ENCODE measurements at regions not wholly inside any gene's neighbourhood (a gene's known extent, or its start where the extent isn't known, plus 50 kb on each side); places are given as distances from the start of the nearest gene placed in this dataset.
"Not testable (repeated sequence)": the region's sequence is repeated elsewhere in the genome, so short reads cannot be mapped to it uniquely, and the experiment has no call there.

GRCh38 chr12:59317598-59317997, 278.2 kb upstream of the SLC16A7 start:
- Mint-ChIP-seq H3K27ac (no peak overlapping the region), H3K36me3 (ENCODE audit: low read depth) (no peaks in the 10 kb centered on the region), H3K9me3 (no peaks in the 10 kb centered on the region), H3K4me3 (no peak overlapping the region), H3K27me3 (no peaks in the 10 kb centered on the region), H3K4me1 (ENCODE audit: low read depth) (no peaks in the 10 kb centered on the region)
- ATAC-seq (ENCODE audit: poor library complexity): no peak
- H3K36me3 ChIP-seq (ENCODE audit: insufficient read depth, low read length): no peaks in the 10 kb centered on the region
- H3K27ac ChIP-seq (ENCODE audit: low read depth in 1 of 2, low read length in 2 of 2): no peak overlapping the region
- TF ChIP-seq, protein P1, sequence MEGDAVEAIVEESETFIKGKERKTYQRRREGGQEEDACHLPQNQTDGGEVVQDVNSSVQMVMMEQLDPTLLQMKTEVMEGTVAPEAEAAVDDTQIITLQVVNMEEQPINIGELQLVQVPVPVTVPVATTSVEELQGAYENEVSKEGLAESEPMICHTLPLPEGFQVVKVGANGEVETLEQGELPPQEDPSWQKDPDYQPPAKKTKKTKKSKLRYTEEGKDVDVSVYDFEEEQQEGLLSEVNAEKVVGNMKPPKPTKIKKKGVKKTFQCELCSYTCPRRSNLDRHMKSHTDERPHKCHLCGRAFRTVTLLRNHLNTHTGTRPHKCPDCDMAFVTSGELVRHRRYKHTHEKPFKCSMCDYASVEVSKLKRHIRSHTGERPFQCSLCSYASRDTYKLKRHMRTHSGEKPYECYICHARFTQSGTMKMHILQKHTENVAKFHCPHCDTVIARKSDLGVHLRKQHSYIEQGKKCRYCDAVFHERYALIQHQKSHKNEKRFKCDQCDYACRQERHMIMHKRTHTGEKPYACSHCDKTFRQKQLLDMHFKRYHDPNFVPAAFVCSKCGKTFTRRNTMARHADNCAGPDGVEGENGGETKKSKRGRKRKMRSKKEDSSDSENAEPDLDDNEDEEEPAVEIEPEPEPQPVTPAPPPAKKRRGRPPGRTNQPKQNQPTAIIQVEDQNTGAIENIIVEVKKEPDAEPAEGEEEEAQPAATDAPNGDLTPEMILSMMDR (IDR thresholded peaks at IDR 0.05): no peak
- H3K4me1 ChIP-seq (ENCODE audit: insufficient read depth, low read length): no peaks in the 10 kb centered on the region
- H3K27me3 ChIP-seq (ENCODE audit: control insufficient read depth in 1 of 2, insufficient read depth in 2 of 2, low read length in 2 of 2): no peaks in the 10 kb centered on the region
- no peak for DNase-seq
- ChIA-PET POLR2A (no interaction called here), CTCF (no interaction called here)
- intact Hi-C loops (cut with DNase I, micrococcal nuclease): no loop called here
- no peak overlapping the region for H3K4me3 ChIP-seq (ENCODE audit: low read length)
- peaks cover 0 to 7% of the 10 kb centered on the region in 2 experiments for H3K9me3 ChIP-seq (ENCODE audit: control insufficient read depth in 1 of 2, insufficient read depth in 1 of 2, low read length in 2 of 2)

DNA sequence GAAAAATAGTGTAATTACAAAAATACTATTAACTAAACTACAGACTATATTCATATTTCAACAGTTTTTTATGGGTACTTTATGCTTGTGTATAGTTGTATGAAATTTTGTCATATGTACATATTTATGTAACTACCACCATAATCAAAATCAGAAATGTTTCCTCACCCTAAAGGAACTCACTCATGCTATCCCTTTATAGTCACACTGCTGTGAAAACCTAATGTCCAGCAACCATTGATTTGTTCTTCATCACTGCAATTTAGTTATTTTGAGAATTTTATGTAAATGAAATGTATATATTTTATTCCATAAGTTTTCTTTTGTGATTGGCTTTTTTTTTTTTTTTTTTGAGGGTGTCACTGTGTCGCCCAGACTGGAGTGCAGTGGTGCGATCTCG, 278.9 kb upstream of the SLC16A7 start:
- no peak overlapping the region for H3K4me3 ChIP-seq (ENCODE audit: low read length)
- DNase-seq (no peak), ATAC-seq (ENCODE audit: poor library complexity) (no peak)
- no peak overlapping the region for H3K27ac Mint-ChIP-seq
- H3K4me1 ChIP-seq (ENCODE audit: insufficient read depth, low read length): no peaks in the 10 kb centered on the region
- peaks cover under 1% of the 10 kb centered on the region for H3K9me3 Mint-ChIP-seq
- no peak overlapping the region for H3K4me3 Mint-ChIP-seq
- intact Hi-C loops (cut with DNase I, micrococcal nuclease): no loop called here
- H3K36me3 ChIP-seq (ENCODE audit: insufficient read depth, low read length): no peaks in the 10 kb centered on the region
- peaks cover 0 to 7% of the 10 kb centered on the region in 2 experiments for H3K9me3 ChIP-seq (ENCODE audit: control insufficient read depth in 1 of 2, insufficient read depth in 1 of 2, low read length in 2 of 2)
- ChIA-PET POLR2A (no interaction called here), CTCF (no interaction called here)
- no peak overlapping the region for H3K27ac ChIP-seq (ENCODE audit: low read depth in 1 of 2, low read length in 2 of 2)
- no peaks in the 10 kb centered on the region for H3K27me3 ChIP-seq (ENCODE audit: control insufficient read depth in 1 of 2, insufficient read depth in 2 of 2, low read length in 2 of 2)
- H3K36me3 Mint-ChIP-seq (ENCODE audit: low read depth): no peaks in the 10 kb centered on the region
- TF ChIP-seq, protein P1 (IDR thresholded peaks at IDR 0.05): no peak
- no peaks in the 10 kb centered on the region for H3K4me1 Mint-ChIP-seq (ENCODE audit: low read depth)
- H3K27me3 Mint-ChIP-seq: no peaks in the 10 kb centered on the region

DNA sequence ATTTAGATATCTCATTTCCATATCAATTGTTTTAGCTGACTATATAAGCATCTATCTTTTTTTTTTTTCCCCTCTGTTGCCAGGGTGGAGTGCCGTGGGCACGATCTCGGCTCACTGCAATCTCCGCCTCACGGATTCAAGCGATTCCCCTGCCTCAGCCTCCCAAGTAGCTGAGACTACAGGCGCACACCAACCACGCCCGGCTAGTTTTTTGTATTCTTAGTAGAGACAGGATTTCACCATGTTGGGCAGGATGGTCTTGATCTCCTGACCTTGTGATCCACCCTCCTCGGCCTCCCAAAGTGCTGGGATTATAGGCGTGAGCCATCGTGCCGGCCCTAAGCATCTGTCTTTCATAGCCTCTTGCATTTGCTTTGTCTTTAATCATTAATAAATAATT, 279.5 kb upstream of the SLC16A7 start:
- H3K27me3 Mint-ChIP-seq; CTCF ChIA-PET; H3K36me3 ChIP-seq (ENCODE audit: insufficient read depth, low read length); H3K9me3 ChIP-seq (ENCODE audit: control insufficient read depth in 1 of 2, insufficient read depth in 1 of 2, low read length in 2 of 2); DNase-seq; H3K4me1 Mint-ChIP-seq (ENCODE audit: low read depth); H3K36me3 Mint-ChIP-seq (ENCODE audit: low read depth); H3K4me1 ChIP-seq (ENCODE audit: insufficient read depth, low read length); ATAC-seq (ENCODE audit: poor library complexity); H3K27ac ChIP-seq (ENCODE audit: low read depth in 1 of 2, low read length in 2 of 2); H3K27me3 ChIP-seq (ENCODE audit: control insufficient read depth in 1 of 2, insufficient read depth in 2 of 2, low read length in 2 of 2); intact Hi-C loops (cut with DNase I, micrococcal nuclease); POLR2A ChIA-PET; H3K4me3 Mint-ChIP-seq; H3K9me3 Mint-ChIP-seq; H3K4me3 ChIP-seq (ENCODE audit: low read length); H3K27ac Mint-ChIP-seq: not testable (repeated sequence)

DNA sequence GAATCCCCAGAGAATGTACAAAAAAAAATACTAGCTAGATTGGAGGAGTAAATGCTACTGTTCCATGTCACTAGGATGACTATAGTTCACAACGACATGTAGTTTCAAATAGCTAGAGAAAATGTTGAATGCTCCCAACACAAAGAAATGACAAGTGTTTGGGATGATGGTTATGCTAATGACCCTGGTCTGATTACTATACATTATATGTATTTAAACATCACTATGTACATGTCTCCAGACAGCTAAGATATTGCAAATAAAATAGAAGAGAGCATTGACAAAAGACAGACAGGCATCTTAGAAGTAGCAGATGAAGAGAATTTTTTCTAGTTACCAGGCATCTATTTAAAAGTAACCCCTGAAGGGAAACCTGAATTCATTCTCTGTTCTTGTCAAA, 281.6 kb upstream of the SLC16A7 start:
- H3K36me3 Mint-ChIP-seq (ENCODE audit: low read depth): no peaks in the 10 kb centered on the region
- no peaks in the 10 kb centered on the region for H3K36me3 ChIP-seq (ENCODE audit: insufficient read depth, low read length)
- H3K27me3 Mint-ChIP-seq: no peaks in the 10 kb centered on the region
- CTCF ChIA-PET: no interaction called here
- DNase-seq: no peak
- H3K4me3 Mint-ChIP-seq: no peak overlapping the region
- no peaks in the 10 kb centered on the region for H3K4me1 ChIP-seq (ENCODE audit: insufficient read depth, low read length)
- intact Hi-C loops (cut with DNase I, micrococcal nuclease): no loop called here
- POLR2A ChIA-PET: no interaction called here
- H3K27ac Mint-ChIP-seq: no peak overlapping the region
- TF ChIP-seq, protein P1 (IDR thresholded peaks at IDR 0.05): no peak
- no peaks in the 10 kb centered on the region for H3K4me1 Mint-ChIP-seq (ENCODE audit: low read depth)
- H3K4me3 ChIP-seq (ENCODE audit: low read length): no peak overlapping the region
- H3K27ac ChIP-seq (ENCODE audit: low read depth in 1 of 2, low read length in 2 of 2): no peak overlapping the region
- H3K9me3 ChIP-seq (ENCODE audit: control insufficient read depth in 1 of 2, insufficient read depth in 1 of 2, low read length in 2 of 2): peaks cover 3 to 7% of the 10 kb centered on the region in 2 experiments
- peaks cover 10% of the 10 kb centered on the region for H3K9me3 Mint-ChIP-seq
- ATAC-seq (ENCODE audit: poor library complexity): no peak
- no peaks in the 10 kb centered on the region for H3K27me3 ChIP-seq (ENCODE audit: control insufficient read depth in 1 of 2, insufficient read depth in 2 of 2, low read length in 2 of 2)
